ENCODE measurements at regions not wholly inside any gene's neighbourhood (a gene's known extent, or its start where the extent isn't known, plus 50 kb on each side); places are given as distances from the start of the nearest gene placed in this dataset.

DNA sequence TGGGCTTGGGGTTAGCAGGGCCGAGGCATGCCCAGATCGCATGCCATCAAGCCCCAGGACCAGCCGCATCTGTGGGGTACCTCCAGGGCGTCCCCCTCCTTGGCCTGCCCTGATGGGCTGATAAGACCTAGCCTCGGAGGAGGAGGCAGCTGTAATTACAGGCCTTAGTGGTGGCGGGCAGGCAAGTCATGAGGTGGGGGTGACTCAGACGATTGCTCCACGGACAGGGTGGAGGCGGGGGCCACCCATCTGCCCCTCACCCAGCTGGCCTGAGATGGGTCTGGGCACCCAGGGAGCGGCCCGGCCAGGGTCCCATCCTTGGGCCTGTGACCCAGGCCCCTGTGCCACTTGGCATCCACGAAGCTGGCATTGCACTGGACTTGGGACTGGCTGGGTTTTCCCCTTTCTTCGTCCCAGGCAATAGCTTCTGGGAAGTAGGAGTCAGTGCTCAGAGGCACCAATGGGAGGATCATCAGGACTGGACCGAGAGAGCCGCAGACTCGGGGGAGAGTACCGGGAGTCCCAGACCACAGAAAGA, 57.5 kb downstream of the CEBPB start:
- no peak for TF ChIP-seq EZH2 (IDR thresholded peaks at IDR 0.05; ENCODE audit: low read length)
- TF ChIP-seq, protein P1, sequence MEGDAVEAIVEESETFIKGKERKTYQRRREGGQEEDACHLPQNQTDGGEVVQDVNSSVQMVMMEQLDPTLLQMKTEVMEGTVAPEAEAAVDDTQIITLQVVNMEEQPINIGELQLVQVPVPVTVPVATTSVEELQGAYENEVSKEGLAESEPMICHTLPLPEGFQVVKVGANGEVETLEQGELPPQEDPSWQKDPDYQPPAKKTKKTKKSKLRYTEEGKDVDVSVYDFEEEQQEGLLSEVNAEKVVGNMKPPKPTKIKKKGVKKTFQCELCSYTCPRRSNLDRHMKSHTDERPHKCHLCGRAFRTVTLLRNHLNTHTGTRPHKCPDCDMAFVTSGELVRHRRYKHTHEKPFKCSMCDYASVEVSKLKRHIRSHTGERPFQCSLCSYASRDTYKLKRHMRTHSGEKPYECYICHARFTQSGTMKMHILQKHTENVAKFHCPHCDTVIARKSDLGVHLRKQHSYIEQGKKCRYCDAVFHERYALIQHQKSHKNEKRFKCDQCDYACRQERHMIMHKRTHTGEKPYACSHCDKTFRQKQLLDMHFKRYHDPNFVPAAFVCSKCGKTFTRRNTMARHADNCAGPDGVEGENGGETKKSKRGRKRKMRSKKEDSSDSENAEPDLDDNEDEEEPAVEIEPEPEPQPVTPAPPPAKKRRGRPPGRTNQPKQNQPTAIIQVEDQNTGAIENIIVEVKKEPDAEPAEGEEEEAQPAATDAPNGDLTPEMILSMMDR (optimal IDR thresholded peaks at IDR 0.05 in 1 of 3, IDR thresholded peaks at IDR 0.05 in 1 of 3, conservative IDR thresholded peaks at IDR 0.05 in 1 of 3; ENCODE audit: extremely low read depth in 1 of 3, insufficient read depth in 2 of 3, low read length in 3 of 3) = no peak

All from keratinocyte (primary cell).